Peyer's patch (tissue), 4 donors: ENCODE measurements at regions not wholly inside any gene's neighbourhood (a gene's known extent, or its start where the extent isn't known, plus 50 kb on each side); places are given as distances from the start of the nearest gene placed in this dataset.

Experiments used
- DNase-seq, 3 donors: peaks; one replicate each; pipeline ENCODE4 v3.0.0-alpha.2; 2017 to 2019
- H3K27ac ChIP-seq, 4 donors: fragments of 200-600 bp; sonication (generic); one replicate each; pipeline ENCODE4 v1.5.1; 2016 to 2019
- H3K27me3 ChIP-seq, 2 donors: fragments of 200-600 bp; sonication (generic); one replicate each; pipeline ENCODE4 v1.5.1; 2019
- H3K36me3 ChIP-seq, 3 donors: fragments of 200-600 bp; sonication (generic); one replicate each; pipeline ENCODE4 v1.5.1; 2016 to 2019
- H3K4me1 ChIP-seq, 4 donors: fragments of 200-600 bp; sonication (generic); one replicate each; pipeline ENCODE4 v1.5.1; 2016 to 2019
- H3K4me3 ChIP-seq, 4 donors: fragments of 200-600 bp; sonication (generic); 1 replicate in 3 of 4; 2 replicates in 1 of 4; pipeline ENCODE4 v1.5.1; 2016 to 2019; ENCODE audit warnings: mild to moderate bottlenecking in 1 of 4
- H3K9me3 ChIP-seq, 4 donors: fragments of 200-600 bp; sonication (generic); one replicate each; pipeline ENCODE4 v1.5.1; 2016 to 2019; ENCODE audit warnings: mild to moderate bottlenecking in 1 of 4
- POLR2A ChIP-seq, 2 donors: fragments of 450-650 bp; IDR thresholded peaks; one replicate each; pipeline ENCODE4 v1.5.1; 2017; ENCODE audit warnings: antibody characterized with exemption in 2 of 2, mild to moderate bottlenecking in 2 of 2, moderate library complexity in 2 of 2
- TF ChIP-seq, protein P1 (sequence below), 6 experiments: fragments of 450-650 bp in 4 of 6; fragments of 200-600 bp in 2 of 6; sonication (generic) in 1 of 6; IDR thresholded peaks; one replicate each; pipeline ENCODE4 v1.5.1; 2017 to 2019; ENCODE audit warnings: antibody characterized with exemption in 6 of 6, mild to moderate bottlenecking in 3 of 6, moderate library complexity in 1 of 6

DNA sequence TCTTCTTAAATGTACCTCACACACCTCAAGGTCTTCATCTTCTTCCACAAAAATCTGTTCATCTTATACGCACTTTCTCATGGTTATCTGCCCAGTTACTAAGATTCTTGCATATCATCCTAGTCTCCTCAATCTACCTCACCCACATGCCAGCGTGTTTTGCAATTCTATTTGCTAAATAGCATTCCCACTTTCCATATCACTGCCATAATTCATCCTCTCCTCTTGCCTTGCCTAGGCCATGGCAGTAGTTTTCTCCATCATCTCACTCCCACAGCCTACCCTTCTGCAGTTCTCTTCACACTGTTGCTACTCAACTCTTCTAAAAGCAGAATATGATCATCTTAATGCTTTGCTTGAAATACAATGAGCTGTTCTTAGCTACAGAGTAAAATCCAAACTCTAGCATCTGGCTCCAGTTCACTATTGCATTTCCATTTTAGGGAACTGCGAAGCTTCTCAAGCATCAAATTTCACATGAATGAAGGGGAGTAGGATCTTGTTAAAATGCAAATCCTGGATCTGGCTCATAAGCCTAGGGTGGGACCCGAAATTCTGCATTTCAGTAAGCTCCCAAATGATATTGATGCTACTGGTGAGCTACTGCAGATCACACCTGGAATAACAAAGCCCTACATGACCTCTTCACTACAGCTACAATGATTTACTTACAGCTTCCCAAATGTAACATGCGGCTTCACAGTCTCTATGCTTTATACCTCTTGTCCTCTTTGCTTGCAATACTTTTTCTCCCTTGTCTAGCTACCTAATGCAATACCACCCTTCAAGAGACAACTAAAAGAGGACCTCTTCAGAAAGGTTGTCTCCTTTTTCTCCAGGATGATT lies 293.9 kb downstream of the SATB2 start:
- Histone ChIP-seq H3K27ac (no peak overlapping the region), H3K36me3 (no peaks in the 10 kb centered on the region), H3K4me1 (no peaks in the 10 kb centered on the region), H3K27me3 (no peaks in the 10 kb centered on the region), H3K4me3 (no peak overlapping the region), H3K9me3 (no peaks in the 10 kb centered on the region)
- no peak for TF ChIP-seq POLR2A (IDR thresholded peaks at IDR 0.05)
- TF ChIP-seq, protein P1, sequence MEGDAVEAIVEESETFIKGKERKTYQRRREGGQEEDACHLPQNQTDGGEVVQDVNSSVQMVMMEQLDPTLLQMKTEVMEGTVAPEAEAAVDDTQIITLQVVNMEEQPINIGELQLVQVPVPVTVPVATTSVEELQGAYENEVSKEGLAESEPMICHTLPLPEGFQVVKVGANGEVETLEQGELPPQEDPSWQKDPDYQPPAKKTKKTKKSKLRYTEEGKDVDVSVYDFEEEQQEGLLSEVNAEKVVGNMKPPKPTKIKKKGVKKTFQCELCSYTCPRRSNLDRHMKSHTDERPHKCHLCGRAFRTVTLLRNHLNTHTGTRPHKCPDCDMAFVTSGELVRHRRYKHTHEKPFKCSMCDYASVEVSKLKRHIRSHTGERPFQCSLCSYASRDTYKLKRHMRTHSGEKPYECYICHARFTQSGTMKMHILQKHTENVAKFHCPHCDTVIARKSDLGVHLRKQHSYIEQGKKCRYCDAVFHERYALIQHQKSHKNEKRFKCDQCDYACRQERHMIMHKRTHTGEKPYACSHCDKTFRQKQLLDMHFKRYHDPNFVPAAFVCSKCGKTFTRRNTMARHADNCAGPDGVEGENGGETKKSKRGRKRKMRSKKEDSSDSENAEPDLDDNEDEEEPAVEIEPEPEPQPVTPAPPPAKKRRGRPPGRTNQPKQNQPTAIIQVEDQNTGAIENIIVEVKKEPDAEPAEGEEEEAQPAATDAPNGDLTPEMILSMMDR (IDR thresholded peaks at IDR 0.05), result no peak
- DNase-seq, result no peak

DNA sequence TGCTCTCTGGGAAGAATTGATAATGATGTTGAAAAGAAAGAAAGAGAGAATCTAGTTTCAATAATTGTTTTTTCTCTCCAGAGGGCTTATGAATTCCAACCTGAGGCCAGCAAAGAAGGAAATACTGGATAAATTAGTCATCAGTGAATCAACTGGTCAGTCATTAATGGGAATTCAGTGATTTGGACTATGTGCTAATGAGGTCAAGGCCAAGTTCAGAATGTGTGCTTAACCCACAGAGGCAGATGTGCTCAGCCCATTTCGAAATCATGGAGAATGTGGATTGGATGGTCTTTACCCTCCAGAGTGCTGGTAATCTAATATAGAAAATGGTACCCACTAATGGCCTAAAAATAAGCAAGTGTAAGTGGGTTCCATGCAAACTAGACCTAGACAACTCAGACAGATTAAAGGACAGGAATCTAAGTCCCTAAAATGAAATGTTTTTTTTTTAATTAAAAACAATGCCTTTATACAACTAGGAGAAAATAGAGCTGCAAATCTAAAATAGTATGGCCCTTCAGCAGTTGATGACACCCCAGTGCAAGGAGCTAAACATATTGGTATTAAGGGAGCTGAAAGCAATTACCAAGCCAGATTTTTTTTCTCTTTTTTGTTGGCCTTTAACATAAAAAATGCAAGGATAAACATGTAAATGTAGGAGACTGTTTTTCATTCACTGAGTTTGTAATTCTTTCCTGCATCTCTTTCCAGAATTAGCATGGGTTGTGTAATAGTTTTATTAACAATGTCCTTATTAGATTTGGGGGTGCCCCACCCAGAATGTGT lies 296.9 kb downstream of the SATB2 start:
- no peak overlapping the region for H3K27ac ChIP-seq
- TF ChIP-seq, protein P1 (IDR thresholded peaks at IDR 0.05), result no peak
- TF ChIP-seq POLR2A (IDR thresholded peaks at IDR 0.05), result no peak
- H3K9me3 ChIP-seq, result no peaks in the 10 kb centered on the region
- no peaks in the 10 kb centered on the region for H3K36me3 ChIP-seq
- no peak overlapping the region for H3K4me3 ChIP-seq
- H3K4me1 ChIP-seq, result no peaks in the 10 kb centered on the region
- no peaks in the 10 kb centered on the region for H3K27me3 ChIP-seq
- no peak for DNase-seq

DNA sequence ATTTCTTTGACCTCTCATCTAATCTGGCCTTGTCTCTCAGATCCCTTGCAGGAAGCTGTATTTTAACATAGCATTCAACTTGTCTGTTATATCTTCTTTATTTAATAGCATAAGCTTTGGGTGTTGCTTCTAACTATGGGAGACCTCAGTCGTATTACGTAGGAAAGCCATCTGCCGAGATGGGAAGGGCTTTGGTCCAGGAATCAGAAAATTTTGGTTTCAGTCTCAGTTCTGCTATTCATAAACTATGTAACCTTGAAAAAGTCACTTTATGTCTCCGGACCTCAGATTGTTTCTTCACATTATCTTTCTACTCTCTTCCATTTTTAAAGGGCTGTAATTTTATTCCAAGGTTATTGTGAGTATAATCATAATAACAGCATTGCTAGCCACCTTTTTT lies 297.7 kb downstream of the SATB2 start:
- Histone ChIP-seq H3K27ac (no peak overlapping the region), H3K9me3 (no peaks in the 10 kb centered on the region), H3K4me1 (no peaks in the 10 kb centered on the region), H3K27me3 (no peaks in the 10 kb centered on the region), H3K4me3 (no peak overlapping the region), H3K36me3 (no peaks in the 10 kb centered on the region)
- no peak for DNase-seq
- TF ChIP-seq, protein P1 (IDR thresholded peaks at IDR 0.05), result no peak
- TF ChIP-seq POLR2A (IDR thresholded peaks at IDR 0.05), result no peak

DNA sequence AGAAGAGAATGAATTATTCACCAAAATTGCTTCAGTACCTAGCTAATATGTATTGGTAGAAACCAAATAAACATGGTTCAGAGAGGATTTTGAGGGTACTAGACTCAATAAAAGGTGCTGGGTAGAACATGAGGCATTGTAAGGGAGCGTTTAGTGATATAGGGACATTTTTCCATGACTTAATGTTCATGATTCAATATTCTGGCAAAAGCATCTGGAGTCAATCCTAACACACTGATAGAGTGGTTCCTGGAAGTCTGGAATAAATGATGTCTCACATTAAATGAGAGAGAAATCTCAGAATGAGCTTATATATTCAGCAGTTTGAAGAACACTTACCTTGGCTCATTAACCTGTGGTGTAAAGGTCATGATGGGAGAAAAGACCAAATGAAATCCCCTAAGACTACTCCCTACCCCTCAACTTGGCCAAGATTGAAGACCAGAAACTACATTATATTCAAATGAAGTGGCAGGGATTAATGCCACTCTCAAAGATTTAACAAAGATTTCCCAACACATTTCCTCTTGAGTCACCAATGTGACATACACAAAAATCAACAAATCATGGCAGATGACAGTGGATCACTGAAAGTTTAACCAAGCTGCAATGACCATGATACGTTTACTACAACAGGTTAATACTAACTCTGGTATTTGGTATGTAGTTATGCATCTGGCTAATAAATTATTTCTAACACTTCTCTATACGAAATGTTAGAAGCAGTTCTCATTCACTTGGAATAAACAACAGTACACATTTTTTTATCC lies 309.5 kb downstream of the SATB2 start:
- Histone ChIP-seq H3K36me3 (no peaks in the 10 kb centered on the region), H3K27me3 (no peaks in the 10 kb centered on the region), H3K4me1 (no peaks in the 10 kb centered on the region), H3K27ac (no peak overlapping the region), H3K4me3 (no peak overlapping the region), H3K9me3 (no peaks in the 10 kb centered on the region)
- no peak for TF ChIP-seq POLR2A (IDR thresholded peaks at IDR 0.05)
- TF ChIP-seq, protein P1 (IDR thresholded peaks at IDR 0.05), result no peak
- no peak for DNase-seq

DNA sequence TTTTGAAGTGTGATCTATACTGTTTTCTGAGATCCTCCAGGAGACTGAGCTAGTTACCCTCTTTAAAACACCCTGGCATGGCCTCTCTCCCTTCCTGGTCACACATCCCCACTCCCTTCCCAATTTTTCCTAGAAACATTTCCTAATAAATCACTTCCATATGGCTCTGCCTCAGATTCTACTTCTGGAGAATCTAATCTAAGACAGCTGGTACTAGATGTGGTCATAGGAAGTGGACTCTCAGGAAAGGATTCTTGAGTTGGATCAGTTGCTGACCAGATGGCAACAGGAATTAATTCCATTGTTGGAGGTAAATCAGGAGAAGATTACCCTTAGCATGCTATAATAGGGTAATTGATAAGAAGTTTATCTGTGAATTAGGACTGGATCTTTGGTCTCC lies 310.5 kb downstream of the SATB2 start:
- no peaks in the 10 kb centered on the region for H3K9me3 ChIP-seq
- H3K36me3 ChIP-seq, result no peaks in the 10 kb centered on the region
- TF ChIP-seq POLR2A (IDR thresholded peaks at IDR 0.05), result no peak
- TF ChIP-seq, protein P1 (IDR thresholded peaks at IDR 0.05), result no peak
- no peaks in the 10 kb centered on the region for H3K27me3 ChIP-seq
- no peak overlapping the region for H3K4me3 ChIP-seq
- no peaks in the 10 kb centered on the region for H3K4me1 ChIP-seq
- no peak for DNase-seq
- H3K27ac ChIP-seq, result no peak overlapping the region
